Natural killer cell (primary cell): ENCODE measurements at regions not wholly inside any gene's neighbourhood (a gene's known extent, or its start where the extent isn't known, plus 50 kb on each side); places are given as distances from the start of the nearest gene placed in this dataset.

Experiments used
- ATAC-seq, 3 donors: fragments of 150-1000 bp in 2 of 3; fragments of 200-7000 bp in 1 of 3; cut with Tn5 transposase; 1 replicate in 1 of 3; 2 replicates in 2 of 3; pipeline ENCODE4 v1.10.0; 2021; ENCODE audit warnings: mild to moderate bottlenecking in 2 of 3, moderate library complexity in 2 of 3
- DNase-seq, 2 donors: peaks; one replicate each; pipeline versions ENCODE4 v3.0.0 to v3.0.0-alpha.2; 2013 to 2021; ENCODE audit warnings: mixed read lengths in 1 of 2
- H3K27ac ChIP-seq: one replicate; pipeline ENCODE4 v1.5.1; 2013; ENCODE audit warnings: mild to moderate bottlenecking, low read length
- H3K27me3 ChIP-seq: one replicate; pipeline ENCODE4 v1.6.1; 2013; ENCODE audit warnings: low read length; ENCODE audit not compliant: control insufficient read depth, insufficient read depth
- H3K36me3 ChIP-seq: one replicate; pipeline ENCODE4 v1.6.1; 2013; ENCODE audit warnings: low read length; ENCODE audit not compliant: control insufficient read depth, insufficient read depth
- H3K4me1 ChIP-seq: one replicate; pipeline ENCODE4 v1.6.1; 2013; ENCODE audit warnings: low read length; ENCODE audit not compliant: control insufficient read depth, insufficient read depth
- H3K4me3 ChIP-seq: one replicate; pipeline ENCODE4 v1.5.1; 2013; ENCODE audit warnings: low read length
- H3K9me3 ChIP-seq: one replicate; pipeline ENCODE4 v1.6.1; 2013; ENCODE audit warnings: low read length; ENCODE audit not compliant: control insufficient read depth, insufficient read depth
- H3K27ac Mint-ChIP-seq, 2 donors: one replicate each; pipeline ENCODE4 v1.8.0; 2022; ENCODE audit warnings: mild to moderate bottlenecking in 2 of 2, mixed read lengths in 2 of 2, moderate library complexity in 1 of 2
- H3K27me3 Mint-ChIP-seq, 2 donors: one replicate each; pipeline ENCODE4 v1.8.0; 2022; ENCODE audit warnings: low read depth in 2 of 2, mixed read lengths in 2 of 2
- H3K36me3 Mint-ChIP-seq: one replicate; pipeline ENCODE4 v1.8.0; 2022; ENCODE audit warnings: mixed read lengths
- H3K4me1 Mint-ChIP-seq, 2 donors: one replicate each; pipeline ENCODE4 v1.8.0; 2022; ENCODE audit warnings: mixed read lengths in 2 of 2
- H3K4me3 Mint-ChIP-seq: one replicate; pipeline ENCODE4 v1.8.0; 2022; ENCODE audit warnings: mild to moderate bottlenecking, moderate library complexity, mixed read lengths
- H3K9me3 Mint-ChIP-seq, 2 donors: one replicate each; pipeline ENCODE4 v1.8.0; 2022; ENCODE audit warnings: mixed read lengths in 2 of 2
- CTCF ChIP-seq: fragments of 200-600 bp; IDR thresholded peaks from one replicate; pipeline ENCODE4 v1.8.0; 2022; ENCODE audit warnings: antibody characterized with exemption
- WGBS: methylation state at CpG from one replicate; pipeline ENCODE4 v1.1.7; 2013; ENCODE audit warnings: missing lambda C conversion rate; ENCODE audit not compliant: insufficient coverage; 5-methylcytosine and 5-hydroxymethylcytosine counted together
- intact Hi-C: fragments of 100-400 bp; cut with micrococcal nuclease; formaldehyde crosslinking; loops from one replicate; pipeline ENCODE4 v1.14.2; 2022

- Mint-ChIP-seq H3K27ac (no peak overlapping the region), H3K27me3 (peaks cover 3 to 7% of the 10 kb centered on the region in 2 donors), H3K9me3 (peaks cover 0 to 4% of the 10 kb centered on the region in 2 donors), H3K36me3 (no peaks in the 10 kb centered on the region), H3K4me3 (no peak overlapping the region), H3K4me1 (peaks cover 0 to 7% of the 10 kb centered on the region in 2 donors)
- DNase-seq, result no peak
- no peak for TF ChIP-seq CTCF
- H3K27me3 ChIP-seq, result no peaks in the 10 kb centered on the region
- intact Hi-C loops, result no loop called here
- WGBS, result 81% methylated on average over 3 of the region's 3 CpGs
- H3K27ac ChIP-seq, result no peak overlapping the region
- H3K9me3 ChIP-seq, result no peaks in the 10 kb centered on the region
- no peaks in the 10 kb centered on the region for H3K4me1 ChIP-seq
- H3K36me3 ChIP-seq, result no peaks in the 10 kb centered on the region
- H3K4me3 ChIP-seq, result no peak overlapping the region
- no peak for ATAC-seq
Observed at GRCh38 chr3:67860429-67860828, 206.0 kb upstream of the SUCLG2 start.

- no peaks in the 10 kb centered on the region for H3K4me1 ChIP-seq
- H3K9me3 ChIP-seq, result no peaks in the 10 kb centered on the region
- DNase-seq (no peak), ATAC-seq (no peak)
- H3K27me3 ChIP-seq, result no peaks in the 10 kb centered on the region
- Mint-ChIP-seq H3K36me3 (no peaks in the 10 kb centered on the region), H3K9me3 (peaks cover 4% of the 10 kb centered on the region in 2 donors), H3K4me1 (peaks cover 0 to 7% of the 10 kb centered on the region in 2 donors), H3K27me3 (peaks cover 9 to 14% of the 10 kb centered on the region in 2 donors), H3K27ac (no peak overlapping the region), H3K4me3 (no peak overlapping the region)
- H3K36me3 ChIP-seq, result no peaks in the 10 kb centered on the region
- no peak overlapping the region for H3K4me3 ChIP-seq
- intact Hi-C loops, result no loop called here
- no peak overlapping the region for H3K27ac ChIP-seq
- no peak for TF ChIP-seq CTCF
Observed at GRCh38 chr3:67858492-67858891, 204.1 kb upstream of the SUCLG2 start.

- WGBS, result 94% methylated on average over 7 of the region's 7 CpGs
- ATAC-seq (no peak), DNase-seq (no peak)
- intact Hi-C loops, result no loop called here
- Mint-ChIP-seq H3K4me3 (no peak overlapping the region), H3K4me1 (peaks cover 0 to 7% of the 10 kb centered on the region in 2 donors), H3K36me3 (no peaks in the 10 kb centered on the region), H3K27ac (no peak overlapping the region), H3K27me3 (peaks cover 13 to 21% of the 10 kb centered on the region in 2 donors), H3K9me3 (peaks cover 4% of the 10 kb centered on the region in 2 donors)
- Histone ChIP-seq H3K4me1 (no peaks in the 10 kb centered on the region), H3K4me3 (no peak overlapping the region), H3K36me3 (no peaks in the 10 kb centered on the region), H3K9me3 (no peaks in the 10 kb centered on the region), H3K27me3 (no peaks in the 10 kb centered on the region), H3K27ac (no peak overlapping the region)
- no peak for TF ChIP-seq CTCF
Observed at GRCh38 chr3:67856718-67857117, 202.3 kb upstream of the SUCLG2 start.

- Mint-ChIP-seq H3K27me3 (peaks cover 12 to 23% of the 10 kb centered on the region in 2 donors), H3K4me1 (peaks cover 0 to 7% of the 10 kb centered on the region in 2 donors), H3K36me3 (no peaks in the 10 kb centered on the region), H3K27ac (no peak overlapping the region), H3K9me3 (peaks cover 0 to 4% of the 10 kb centered on the region in 2 donors), H3K4me3 (no peak overlapping the region)
- no peak overlapping the region for H3K4me3 ChIP-seq
- H3K4me1 ChIP-seq, result no peaks in the 10 kb centered on the region
- intact Hi-C loops, result no loop called here
- TF ChIP-seq CTCF, result no peak
- H3K9me3 ChIP-seq, result no peaks in the 10 kb centered on the region
- no peaks in the 10 kb centered on the region for H3K27me3 ChIP-seq
- DNase-seq, result no peak
- no peaks in the 10 kb centered on the region for H3K36me3 ChIP-seq
- no CpG with 5 or more reads among the region's 1 CpG for WGBS
- no peak for ATAC-seq
- H3K27ac ChIP-seq, result no peak overlapping the region
Observed at GRCh38 chr3:67854663-67855062, 200.3 kb upstream of the SUCLG2 start.
